ENCODE measurements at regions not wholly inside any gene's neighbourhood (a gene's known extent, or its start where the extent isn't known, plus 50 kb on each side); places are given as distances from the start of the nearest gene placed in this dataset.

GRCh38 chr7:88635149-88635548 lies 124.4 kb upstream of the ZNF804B start:
- TF ChIP-seq CTCF (IDR thresholded peaks at IDR 0.05) = no peak
- Histone ChIP-seq H3K79me2 (ENCODE audit: insufficient read depth, low read length) (no peaks in the 10 kb centered on the region), H3K4me2 (replicated peaks; ENCODE audit: extremely low read depth, low read length, poor library complexity, severe bottlenecking) (no peak overlapping the region), H3K27ac (ENCODE audit: low read depth in 1 of 2, low read length in 2 of 2) (no peak overlapping the region), H3K9ac (ENCODE audit: insufficient read depth, low read length, poor library complexity, severe bottlenecking) (no peak overlapping the region), H2AFZ (ENCODE audit: insufficient read depth, low read depth, low read length, poor library complexity, severe bottlenecking) (no peak overlapping the region), H3K9me3 (replicated peaks in 1 of 2; ENCODE audit: control insufficient read depth in 1 of 2, insufficient read depth in 1 of 2, low read length in 2 of 2) (peaks cover 0 to 3% of the 10 kb centered on the region in 2 donors), H4K20me1 (ENCODE audit: insufficient read depth, low read length) (no peaks in the 10 kb centered on the region), H3K4me3 (replicated peaks in 1 of 3; ENCODE audit: low read depth in 2 of 3, low read length in 3 of 3) (no peak overlapping the region), H3K36me3 (replicated peaks in 1 of 2; ENCODE audit: control insufficient read depth in 1 of 2, insufficient read depth in 2 of 2, low read length in 2 of 2) (no peaks in the 10 kb centered on the region), H3K27me3 (ENCODE audit: control insufficient read depth in 2 of 2, insufficient read depth in 2 of 2, low read length in 2 of 2) (no peaks in the 10 kb centered on the region), H3K4me1 (ENCODE audit: control insufficient read depth in 1 of 2, insufficient read depth in 2 of 2, low read length in 2 of 2) (no peaks in the 10 kb centered on the region)
- Mint-ChIP-seq H3K9me3 (peaks cover 0 to 11% (median 7%) of the 10 kb centered on the region in 7 donors), H3K4me3 (no peak overlapping the region), H3K27ac (no peak overlapping the region), H3K27me3 (ENCODE audit: low read depth in 3 of 3) (no peaks in the 10 kb centered on the region), H3K4me1 (no peaks in the 10 kb centered on the region), H3K36me3 (no peaks in the 10 kb centered on the region)
- intact Hi-C loops (cut with micrococcal nuclease) = no loop called here
- no CpG with 5 or more reads among the region's 1 CpG for WGBS (ENCODE audit: insufficient coverage)
- DNase-seq = no peak

GRCh38 chr7:88629559-88629958 lies 129.9 kb upstream of the ZNF804B start:
- Histone ChIP-seq H3K9me3 (replicated peaks in 1 of 2; ENCODE audit: control insufficient read depth in 1 of 2, insufficient read depth in 1 of 2, low read length in 2 of 2) (no peaks in the 10 kb centered on the region), H3K27me3 (ENCODE audit: control insufficient read depth in 2 of 2, insufficient read depth in 2 of 2, low read length in 2 of 2) (no peaks in the 10 kb centered on the region), H3K79me2 (ENCODE audit: insufficient read depth, low read length) (no peaks in the 10 kb centered on the region), H3K36me3 (replicated peaks in 1 of 2; ENCODE audit: control insufficient read depth in 1 of 2, insufficient read depth in 2 of 2, low read length in 2 of 2) (no peaks in the 10 kb centered on the region), H2AFZ (ENCODE audit: insufficient read depth, low read depth, low read length, poor library complexity, severe bottlenecking) (no peak overlapping the region), H3K27ac (ENCODE audit: low read depth in 1 of 2, low read length in 2 of 2) (no peak overlapping the region), H3K9ac (ENCODE audit: insufficient read depth, low read length, poor library complexity, severe bottlenecking) (no peak overlapping the region), H4K20me1 (ENCODE audit: insufficient read depth, low read length) (no peaks in the 10 kb centered on the region), H3K4me1 (ENCODE audit: control insufficient read depth in 1 of 2, insufficient read depth in 2 of 2, low read length in 2 of 2) (no peaks in the 10 kb centered on the region), H3K4me3 (replicated peaks in 1 of 3; ENCODE audit: low read depth in 2 of 3, low read length in 3 of 3) (no peak overlapping the region), H3K4me2 (replicated peaks; ENCODE audit: extremely low read depth, low read length, poor library complexity, severe bottlenecking) (no peak overlapping the region)
- no peak overlapping the region for H3K27ac Mint-ChIP-seq
- TF ChIP-seq CTCF (IDR thresholded peaks at IDR 0.05) = no peak
- WGBS (ENCODE audit: insufficient coverage) = 20% methylated on average over 1 of the region's 1 CpG
- H3K4me1 Mint-ChIP-seq = no peaks in the 10 kb centered on the region
- peaks cover 0 to 2% (median 0%) of the 10 kb centered on the region in 3 donors for H3K27me3 Mint-ChIP-seq (ENCODE audit: low read depth in 3 of 3)
- no peak overlapping the region for H3K4me3 Mint-ChIP-seq
- no peaks in the 10 kb centered on the region for H3K36me3 Mint-ChIP-seq
- peaks cover under 1 to 10% (median 3%) of the 10 kb centered on the region in 7 donors for H3K9me3 Mint-ChIP-seq
- intact Hi-C loops (cut with micrococcal nuclease) = no loop called here
- DNase-seq = no peak
